ENCODE measurements at regions not wholly inside any gene's neighbourhood (a gene's known extent, or its start where the extent isn't known, plus 50 kb on each side); places are given as distances from the start of the nearest gene placed in this dataset.

GRCh38 chr13:103134271-103134670 is 68.1 kb upstream of the SLC10A2 start:
- POLR2A ChIA-PET (ENCODE audit: partially characterized antibody): no interaction called here
- no peak for FAIRE-seq
- no peaks in the 10 kb centered on the region for H3K79me2 ChIP-seq (ENCODE audit: control insufficient read depth in 1 of 2, insufficient read depth in 2 of 2, low read length in 2 of 2)
- no peak for TF ChIP-seq USF2 (IDR thresholded peaks at IDR 0.05; ENCODE audit: low read length)
- TF ChIP-seq SRF (IDR thresholded peaks at IDR 0.05; ENCODE audit: low read depth, low read length): no peak
- no peak for TF ChIP-seq BCL11A (IDR thresholded peaks at IDR 0.05; ENCODE audit: low read depth in 2 of 2, low read length in 2 of 2)
- no peak for TF ChIP-seq FOSL1 (IDR thresholded peaks at IDR 0.05; ENCODE audit: insufficient read depth, low read depth, low read length)
- TF ChIP-seq CHD2 (IDR thresholded peaks at IDR 0.05; ENCODE audit: low read length): no peak
- no peak for TF ChIP-seq NANOG (IDR thresholded peaks at IDR 0.05; ENCODE audit: insufficient read depth, low read depth, low read length, poor library complexity, severe bottlenecking)
- no peak for TF ChIP-seq SP1 (IDR thresholded peaks at IDR 0.05; ENCODE audit: low read depth, low read length)
- TF ChIP-seq CEBPB (IDR thresholded peaks at IDR 0.05; ENCODE audit: low read depth, low read length): no peak
- no peak for TF ChIP-seq RNF2 (IDR thresholded peaks at IDR 0.05; ENCODE audit: borderline replicate concordance, low read depth, low read length, missing control alignments, poor library complexity, severe bottlenecking)
- TF ChIP-seq ATF3 (IDR thresholded peaks at IDR 0.05; ENCODE audit: insufficient read depth, low read depth, low read length): no peak
- no peak for TF ChIP-seq CTBP2 (IDR thresholded peaks at IDR 0.05; ENCODE audit: borderline replicate concordance, insufficient read depth, insufficient read length, low read length)
- TF ChIP-seq MAX (IDR thresholded peaks at IDR 0.05): no peak
- TF ChIP-seq POLR2AphosphoS5 (IDR thresholded peaks at IDR 0.05; ENCODE audit: low read depth, low read length): no peak

More at GRCh38 chr13:103134271-103134670, 68.1 kb upstream of the SLC10A2 start:
- Histone ChIP-seq H3K27ac (ENCODE audit: low read depth, low read length) (no peak overlapping the region), H3K23ac (ENCODE audit: insufficient read length) (no peak overlapping the region), H2BK12ac (ENCODE audit: low read depth, low read length) (no peak overlapping the region), H3K36me3 (ENCODE audit: control insufficient read depth in 2 of 4, insufficient read depth in 4 of 4, low read length in 3 of 4) (no peaks in the 10 kb centered on the region), H4K91ac (replicated peaks; ENCODE audit: insufficient read length, low read length) (no peak overlapping the region), H2AK5ac (ENCODE audit: low read depth, low read length) (no peak overlapping the region), H4K5ac (ENCODE audit: insufficient read length, low read depth, low read length) (no peak overlapping the region), H3K9me3 (ENCODE audit: insufficient read depth in 2 of 2, low read depth in 1 of 2, low read length in 1 of 2) (no peaks in the 10 kb centered on the region), H3K14ac (ENCODE audit: insufficient read length) (no peak overlapping the region), H3K4me2 (ENCODE audit: insufficient read depth in 1 of 2, low read depth in 2 of 2, low read length in 2 of 2) (no peak overlapping the region), H2BK120ac (replicated peaks; ENCODE audit: low read depth, low read length) (no peak overlapping the region), H2BK15ac (ENCODE audit: low read length) (no peak overlapping the region), H3K4me3 (ENCODE audit: extremely low read depth in 1 of 4, insufficient read depth in 2 of 4, low read depth in 3 of 4, low read length in 4 of 4) (no peak overlapping the region), H3K4me1 (replicated peaks in 1 of 4; ENCODE audit: control insufficient read depth in 3 of 4, insufficient read depth in 4 of 4, low read length in 3 of 4) (no peaks in the 10 kb centered on the region), H3K23me2 (ENCODE audit: low read depth, low read length) (no peaks in the 10 kb centered on the region), H3K18ac (ENCODE audit: extremely low read depth, low read length) (no peak overlapping the region), H3K9ac (replicated peaks in 1 of 4; ENCODE audit: extremely low read depth in 1 of 4, low read depth in 3 of 4, low read length in 3 of 4) (no peak overlapping the region), H4K8ac (ENCODE audit: extremely low read depth, insufficient read depth, low read length) (no peak overlapping the region), H4K20me1 (replicated peaks in 1 of 2; ENCODE audit: control insufficient read depth in 1 of 2, insufficient read depth in 2 of 2, low read length in 2 of 2) (no peaks in the 10 kb centered on the region), H3K79me1 (ENCODE audit: low read depth, low read length) (no peaks in the 10 kb centered on the region), H3K27me3 (replicated peaks in 1 of 4; ENCODE audit: control insufficient read depth in 3 of 4, extremely low read depth in 1 of 4, insufficient read depth in 3 of 4, low read length in 3 of 4) (no peaks in the 10 kb centered on the region), H2AFZ (ENCODE audit: low read length) (no peak overlapping the region), H2BK5ac (ENCODE audit: low read depth, low read length) (no peak overlapping the region), H3K4ac (replicated peaks; ENCODE audit: insufficient read length, low read depth, low read length) (no peak overlapping the region), H2BK20ac (ENCODE audit: low read length) (no peak overlapping the region), H3K56ac (replicated peaks; ENCODE audit: insufficient read length, low read depth, low read length) (no peak overlapping the region)
- DNase-seq (ENCODE audit: low read depth in 1 of 2, low spot score in 2 of 2): no peak
- CTCF ChIA-PET (ENCODE audit: partially characterized antibody): interaction anchor here (1.2 to 2.8 kb wide), 3 partner anchors 54 to 219 kb away, joined by 3 to 8 read pairs (median 3); no protein-coding TSS in a partner anchor
- WGBS, 2 experiments (ENCODE audit: extremely low coverage in 1 of 2, insufficient coverage in 1 of 2, insufficient read length in 1 of 2, insufficient replicate concordance in 2 of 2, low coverage in 1 of 2, low lambda C conversion rate in 2 of 2, missing lambda C conversion rate in 1 of 2): 96% methylated on average over 2 of the region's 2 CpGs; no CpG with 5 or more reads in 1 of the 2 experiments
